ENCODE measurements at regions not wholly inside any gene's neighbourhood (a gene's known extent, or its start where the extent isn't known, plus 50 kb on each side); places are given as distances from the start of the nearest gene placed in this dataset.
A peak's percentile ranks its signal among the peaks of the same experiment; 100 is the strongest.

GRCh38 chr2:235170016-235170415 is 218.2 kb downstream of the SH3BP4 start:
- DNase-seq (ENCODE audit: low read depth) = peak; percentile 70

- DNase-seq (ENCODE audit: low read depth) = peak; percentile 56
Observed at GRCh38 chr2:235170536-235171521, 219.0 kb downstream of the SH3BP4 start.

GRCh38 chr2:235171550-235172031 is 219.8 kb downstream of the SH3BP4 start:
- peak; percentile 56 for DNase-seq (ENCODE audit: low read depth)

GRCh38 chr2:235180642-235181041 is 228.8 kb downstream of the SH3BP4 start:
- DNase-seq (ENCODE audit: low read depth) = no peak

GRCh38 chr2:235183786-235184185 is 232.0 kb downstream of the SH3BP4 start:
- no peak for DNase-seq (ENCODE audit: low read depth)

GRCh38 chr2:235187806-235188205 is 236.0 kb downstream of the SH3BP4 start:
- no peak for DNase-seq (ENCODE audit: low read depth)

GRCh38 chr2:235191486-235191885 is 239.7 kb downstream of the SH3BP4 start:
- no peak for DNase-seq (ENCODE audit: low read depth)

GRCh38 chr2:235191978-235192377 is 240.2 kb downstream of the SH3BP4 start:
- no peak for DNase-seq (ENCODE audit: low read depth)

- DNase-seq (ENCODE audit: low read depth) = no peak
Observed at GRCh38 chr2:235194351-235194750, 242.5 kb downstream of the SH3BP4 start.

GRCh38 chr2:235194836-235195235 is 243.0 kb downstream of the SH3BP4 start:
- no peak for DNase-seq (ENCODE audit: low read depth)

- no peak for DNase-seq (ENCODE audit: low read depth)
Observed at GRCh38 chr2:235195921-235196320, 244.1 kb downstream of the SH3BP4 start.

GRCh38 chr2:235199128-235199527 is 247.3 kb downstream of the SH3BP4 start:
- DNase-seq (ENCODE audit: low read depth) = no peak

- no peak for DNase-seq (ENCODE audit: low read depth)
Observed at GRCh38 chr2:235200216-235200615, 248.4 kb downstream of the SH3BP4 start.

GRCh38 chr2:235201756-235202155 is 249.9 kb downstream of the SH3BP4 start:
- DNase-seq (ENCODE audit: low read depth) = no peak

GRCh38 chr2:235204948-235205347 is 253.1 kb downstream of the SH3BP4 start:
- DNase-seq (ENCODE audit: low read depth) = no peak

GRCh38 chr2:235206399-235206798 is 254.6 kb downstream of the SH3BP4 start:
- no peak for DNase-seq (ENCODE audit: low read depth)

GRCh38 chr2:235206980-235207579 is 255.3 kb downstream of the SH3BP4 start:
- DNase-seq (ENCODE audit: low read depth) = no peak

- no peak for DNase-seq (ENCODE audit: low read depth)
Observed at GRCh38 chr2:235211056-235211455, 259.2 kb downstream of the SH3BP4 start.

GRCh38 chr2:235212501-235213158 is 260.8 kb downstream of the SH3BP4 start:
- DNase-seq (ENCODE audit: low read depth) = no peak

- no peak for DNase-seq (ENCODE audit: low read depth)
Observed at GRCh38 chr2:235215248-235215647, 263.4 kb downstream of the SH3BP4 start.

- no peak for DNase-seq (ENCODE audit: low read depth)
Observed at GRCh38 chr2:235216901-235217300, 265.1 kb downstream of the SH3BP4 start.

GRCh38 chr2:235217846-235218245 is 266.0 kb downstream of the SH3BP4 start:
- DNase-seq (ENCODE audit: low read depth) = no peak

GRCh38 chr2:235218486-235218907 is 266.7 kb downstream of the SH3BP4 start:
- DNase-seq (ENCODE audit: low read depth) = no peak

Measured in fibroblast of the conjunctiva (primary cell).